Retinal pigment epithelial cell (primary cell): ENCODE measurements at regions not wholly inside any gene's neighbourhood (a gene's known extent, or its start where the extent isn't known, plus 50 kb on each side); places are given as distances from the start of the nearest gene placed in this dataset.

Source experiments
- DNase-seq: peaks from one replicate; pipeline ENCODE4 v3.0.0-alpha.2; 2010; ENCODE audit warnings: low read depth
- H3K4me3 ChIP-seq: 2 replicates; pipeline ENCODE4 v1.5.1; 2011; ENCODE audit warnings: mild to moderate bottlenecking, low read length, control low read depth, moderate library complexity
- TF ChIP-seq, protein P1 (sequence below): conservative IDR thresholded peaks from 2 replicates; pipeline ENCODE4 v1.5.1; 2011; ENCODE audit warnings: low read depth, low read length, control low read depth, inconsistent platforms

DNA sequence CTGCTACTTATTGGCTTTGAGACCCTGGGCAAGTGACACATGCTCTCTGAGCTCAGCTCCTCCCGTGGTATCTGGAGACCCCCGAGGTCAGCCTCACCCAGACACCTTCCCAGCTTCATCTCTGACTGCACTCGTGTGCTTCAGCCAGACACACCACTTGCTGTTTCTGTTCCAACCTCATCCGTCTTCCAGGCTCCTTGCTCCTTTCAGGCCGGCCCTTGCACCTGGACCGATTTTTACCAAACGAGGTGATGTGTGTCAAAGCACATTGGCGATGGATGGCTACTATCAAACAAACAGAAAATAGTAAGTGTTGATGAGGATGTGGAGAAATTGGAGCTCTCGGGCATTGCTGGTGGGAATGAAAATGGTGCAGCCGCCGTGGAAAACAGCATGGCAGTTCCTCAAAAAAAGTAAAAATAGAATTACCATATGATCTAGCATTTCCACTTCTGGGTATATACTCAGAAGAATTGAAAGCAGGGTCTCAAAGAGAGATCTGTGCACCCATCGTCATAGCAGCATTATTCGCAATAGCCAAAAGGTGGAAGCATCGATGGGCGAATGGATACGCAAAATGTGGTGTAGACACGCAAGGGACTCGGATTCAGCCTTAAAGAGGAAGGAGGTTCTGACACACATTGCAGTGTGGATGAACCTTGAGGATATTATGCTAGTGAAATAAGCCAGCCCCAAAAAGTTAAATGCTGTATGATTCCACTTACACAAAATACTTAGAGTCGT, 96.1 kb upstream of the IER5L start:
- TF ChIP-seq, protein P1, sequence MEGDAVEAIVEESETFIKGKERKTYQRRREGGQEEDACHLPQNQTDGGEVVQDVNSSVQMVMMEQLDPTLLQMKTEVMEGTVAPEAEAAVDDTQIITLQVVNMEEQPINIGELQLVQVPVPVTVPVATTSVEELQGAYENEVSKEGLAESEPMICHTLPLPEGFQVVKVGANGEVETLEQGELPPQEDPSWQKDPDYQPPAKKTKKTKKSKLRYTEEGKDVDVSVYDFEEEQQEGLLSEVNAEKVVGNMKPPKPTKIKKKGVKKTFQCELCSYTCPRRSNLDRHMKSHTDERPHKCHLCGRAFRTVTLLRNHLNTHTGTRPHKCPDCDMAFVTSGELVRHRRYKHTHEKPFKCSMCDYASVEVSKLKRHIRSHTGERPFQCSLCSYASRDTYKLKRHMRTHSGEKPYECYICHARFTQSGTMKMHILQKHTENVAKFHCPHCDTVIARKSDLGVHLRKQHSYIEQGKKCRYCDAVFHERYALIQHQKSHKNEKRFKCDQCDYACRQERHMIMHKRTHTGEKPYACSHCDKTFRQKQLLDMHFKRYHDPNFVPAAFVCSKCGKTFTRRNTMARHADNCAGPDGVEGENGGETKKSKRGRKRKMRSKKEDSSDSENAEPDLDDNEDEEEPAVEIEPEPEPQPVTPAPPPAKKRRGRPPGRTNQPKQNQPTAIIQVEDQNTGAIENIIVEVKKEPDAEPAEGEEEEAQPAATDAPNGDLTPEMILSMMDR: no peak
- H3K4me3 ChIP-seq: no peak overlapping the region
- no peak for DNase-seq

DNA sequence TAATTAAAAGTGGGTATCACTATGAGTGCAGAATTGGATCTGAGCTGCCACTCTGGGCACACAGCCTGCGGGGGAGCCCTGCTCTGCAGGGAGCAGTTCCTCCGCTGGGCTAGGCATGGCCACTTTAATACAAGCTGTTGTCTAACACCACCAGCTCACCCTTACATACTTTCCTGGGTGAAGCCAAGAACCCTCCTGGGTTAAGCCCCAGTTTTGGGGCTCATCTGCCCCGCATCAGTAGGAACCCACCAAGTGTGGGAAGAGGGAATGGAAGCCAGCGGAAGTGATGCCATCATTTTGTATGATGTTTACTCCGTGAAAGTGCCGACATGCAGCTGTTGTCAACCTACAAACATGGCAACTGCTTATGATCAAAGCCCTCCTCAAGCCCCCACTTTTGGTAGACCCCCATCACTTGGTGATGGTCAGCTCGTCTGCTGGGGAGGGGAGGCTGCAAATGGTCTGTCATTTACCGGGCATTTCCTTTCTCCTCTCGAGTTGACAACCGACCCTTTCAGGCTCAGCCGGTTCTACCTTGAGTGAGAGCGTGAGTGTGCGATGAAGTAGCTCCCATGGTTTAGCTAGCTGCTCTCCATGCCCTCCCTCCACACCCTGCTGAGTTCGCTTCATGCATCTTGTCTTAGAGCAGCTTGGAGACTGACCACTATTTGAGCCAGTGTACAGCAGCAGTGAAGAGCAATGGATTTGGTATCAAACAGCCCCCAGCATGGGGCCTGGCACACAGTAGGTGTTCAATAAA, 95.3 kb upstream of the IER5L start:
- TF ChIP-seq, protein P1: no peak
- no peak for DNase-seq
- no peak overlapping the region for H3K4me3 ChIP-seq

DNA sequence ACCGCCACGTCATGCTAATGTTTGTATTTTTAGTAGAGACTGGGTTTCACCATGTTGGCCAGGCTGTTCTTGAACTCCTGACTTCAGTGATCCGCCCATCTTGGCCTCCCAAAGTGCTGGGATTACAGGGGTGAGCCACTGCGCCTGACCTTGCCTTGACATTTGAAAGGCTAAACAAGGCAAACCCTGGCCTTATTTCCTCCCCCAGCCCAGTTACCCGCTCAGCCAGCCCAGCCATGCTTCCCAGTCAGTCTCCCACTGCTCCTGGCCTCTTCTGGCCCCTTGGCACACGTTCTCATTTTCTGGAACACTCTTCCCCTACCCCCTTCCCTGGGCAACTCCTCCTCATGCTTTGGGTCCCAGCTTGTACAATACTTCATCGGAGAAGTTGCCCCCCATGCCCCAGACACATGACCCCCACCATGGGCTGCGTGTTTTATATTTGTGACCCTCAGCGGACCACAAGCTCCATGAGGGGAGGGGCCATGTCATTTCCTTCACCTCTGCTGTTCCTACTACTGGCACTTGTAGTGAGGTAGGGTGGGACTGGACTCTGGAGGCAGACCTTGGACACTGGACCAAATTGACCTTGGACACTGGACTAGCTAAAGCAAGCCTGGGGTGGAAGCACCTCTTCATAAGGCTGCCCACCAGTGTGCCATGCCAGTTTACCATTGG, 94.4 kb upstream of the IER5L start:
- TF ChIP-seq, protein P1: no peak
- no peak for DNase-seq
- no peak overlapping the region for H3K4me3 ChIP-seq

DNA sequence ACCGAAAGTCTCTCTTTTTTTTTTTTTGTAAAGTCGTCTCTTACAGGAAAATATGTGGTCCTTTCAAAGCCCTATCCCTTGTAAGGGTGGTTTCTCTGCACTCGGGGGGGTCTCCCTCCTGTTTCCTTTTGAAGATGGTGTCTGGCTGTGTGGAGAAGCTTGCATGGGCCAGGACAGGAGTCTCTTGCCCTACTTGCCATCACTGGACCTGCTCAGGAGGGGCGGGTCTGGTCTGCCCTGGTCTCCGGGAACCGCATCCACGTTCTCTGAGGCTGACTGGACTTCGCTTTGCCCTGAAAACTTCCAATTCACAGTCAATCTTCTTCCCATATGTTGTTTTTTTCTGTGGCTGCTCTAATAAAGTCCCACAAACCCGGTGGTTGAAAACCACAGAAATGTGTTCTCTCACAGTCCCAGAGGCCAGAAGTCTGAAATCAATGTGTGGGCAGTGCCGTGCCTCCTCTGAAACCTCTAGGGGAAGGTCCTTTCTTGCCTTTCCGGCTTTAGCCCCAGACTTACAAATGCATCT, 92.9 kb upstream of the IER5L start:
- no peak overlapping the region for H3K4me3 ChIP-seq
- TF ChIP-seq, protein P1: no peak
- no peak for DNase-seq

DNA sequence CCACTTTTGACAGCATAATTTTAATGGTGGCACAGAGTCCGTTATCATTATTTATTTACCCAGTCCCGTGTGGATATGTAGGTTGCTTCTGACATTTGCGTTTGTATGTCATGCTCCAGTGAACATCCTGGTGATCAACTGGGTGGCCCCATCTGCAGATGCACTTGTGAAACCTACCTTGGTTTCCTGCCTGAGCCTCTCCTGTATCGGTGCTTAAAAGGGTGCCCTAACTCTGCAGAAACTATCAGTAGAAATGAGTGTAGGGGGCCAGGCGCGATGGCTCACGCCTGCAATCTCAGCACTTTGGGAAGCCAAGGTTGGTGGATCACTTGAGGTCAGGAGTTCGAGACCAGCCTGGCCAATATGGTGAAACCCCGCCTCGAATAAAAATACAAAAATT, 92.1 kb upstream of the IER5L start:
- DNase-seq: no peak
- H3K4me3 ChIP-seq: no peak overlapping the region
- TF ChIP-seq, protein P1: no peak

DNA sequence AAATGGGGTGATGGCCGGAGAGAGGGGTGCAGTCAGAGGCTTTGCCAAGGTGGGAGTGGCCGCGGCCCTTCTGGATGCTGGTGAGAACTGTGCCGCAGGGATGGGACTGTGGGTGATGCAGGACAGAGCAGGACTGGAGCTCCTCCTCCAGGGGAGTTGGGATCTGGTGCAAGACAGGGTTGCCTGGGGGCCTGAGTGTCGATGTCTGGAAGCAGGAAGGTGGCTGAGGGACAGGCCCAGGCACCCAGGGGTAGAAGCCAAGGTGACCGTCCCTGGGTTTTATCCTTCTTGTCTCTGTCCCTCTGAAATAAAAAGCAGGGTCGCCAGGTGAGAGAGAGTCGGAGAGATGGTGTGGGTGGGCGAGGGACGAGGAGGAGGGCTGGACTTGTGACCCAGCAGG, 89.1 kb upstream of the IER5L start:
- TF ChIP-seq, protein P1: no peak
- no peak for DNase-seq
- no peak overlapping the region for H3K4me3 ChIP-seq
